Astrocyte of the cerebellum (primary cell): ENCODE measurements at regions not wholly inside any gene's neighbourhood (a gene's known extent, or its start where the extent isn't known, plus 50 kb on each side); places are given as distances from the start of the nearest gene placed in this dataset.

ENCODE experiments used
- DNase-seq: peaks from one replicate; pipeline ENCODE4 v3.0.0-alpha.2; 2011; ENCODE audit warnings: low read depth
- H3K4me3 ChIP-seq: 2 replicates; pipeline ENCODE4 v1.5.1; 2011; ENCODE audit warnings: mild to moderate bottlenecking, low read depth, low read length, moderate library complexity
- in situ Hi-C: cut with HindIII; loops from 2 replicates; pipeline ENCODE4 v1.10.0; 2017; ENCODE audit warnings: low sequenced_read_pairs
- TF ChIP-seq, protein P1 (sequence below): IDR thresholded peaks from 2 replicates; pipeline ENCODE4 v1.5.1; 2012; ENCODE audit warnings: low read length, low read depth, moderate library complexity, mild to moderate bottlenecking; ENCODE audit errors: missing control alignments

DNA sequence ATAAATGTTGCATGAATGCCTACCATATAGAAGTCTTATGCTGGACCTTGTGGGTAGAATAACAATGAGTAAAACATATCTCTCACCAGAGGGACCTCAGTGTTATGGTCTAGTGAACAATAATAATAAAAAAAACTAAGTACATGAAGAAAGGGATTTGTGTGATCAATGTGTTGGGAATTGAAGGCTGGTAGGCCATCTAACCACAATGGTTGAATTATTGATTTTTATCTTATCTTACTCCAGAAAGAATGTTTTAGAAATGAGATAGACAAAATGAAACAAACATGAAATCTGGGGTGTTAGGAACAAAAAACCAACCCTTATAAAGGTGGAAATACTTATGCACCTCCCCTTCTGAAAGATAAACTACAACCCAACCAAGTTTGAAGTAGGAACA, 243.9 kb upstream of the LRIG3 start:
- DNase-seq: no peak
- in situ Hi-C loops: no loop called here
- H3K4me3 ChIP-seq: no peak overlapping the region
- TF ChIP-seq, protein P1, sequence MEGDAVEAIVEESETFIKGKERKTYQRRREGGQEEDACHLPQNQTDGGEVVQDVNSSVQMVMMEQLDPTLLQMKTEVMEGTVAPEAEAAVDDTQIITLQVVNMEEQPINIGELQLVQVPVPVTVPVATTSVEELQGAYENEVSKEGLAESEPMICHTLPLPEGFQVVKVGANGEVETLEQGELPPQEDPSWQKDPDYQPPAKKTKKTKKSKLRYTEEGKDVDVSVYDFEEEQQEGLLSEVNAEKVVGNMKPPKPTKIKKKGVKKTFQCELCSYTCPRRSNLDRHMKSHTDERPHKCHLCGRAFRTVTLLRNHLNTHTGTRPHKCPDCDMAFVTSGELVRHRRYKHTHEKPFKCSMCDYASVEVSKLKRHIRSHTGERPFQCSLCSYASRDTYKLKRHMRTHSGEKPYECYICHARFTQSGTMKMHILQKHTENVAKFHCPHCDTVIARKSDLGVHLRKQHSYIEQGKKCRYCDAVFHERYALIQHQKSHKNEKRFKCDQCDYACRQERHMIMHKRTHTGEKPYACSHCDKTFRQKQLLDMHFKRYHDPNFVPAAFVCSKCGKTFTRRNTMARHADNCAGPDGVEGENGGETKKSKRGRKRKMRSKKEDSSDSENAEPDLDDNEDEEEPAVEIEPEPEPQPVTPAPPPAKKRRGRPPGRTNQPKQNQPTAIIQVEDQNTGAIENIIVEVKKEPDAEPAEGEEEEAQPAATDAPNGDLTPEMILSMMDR: no peak

DNA sequence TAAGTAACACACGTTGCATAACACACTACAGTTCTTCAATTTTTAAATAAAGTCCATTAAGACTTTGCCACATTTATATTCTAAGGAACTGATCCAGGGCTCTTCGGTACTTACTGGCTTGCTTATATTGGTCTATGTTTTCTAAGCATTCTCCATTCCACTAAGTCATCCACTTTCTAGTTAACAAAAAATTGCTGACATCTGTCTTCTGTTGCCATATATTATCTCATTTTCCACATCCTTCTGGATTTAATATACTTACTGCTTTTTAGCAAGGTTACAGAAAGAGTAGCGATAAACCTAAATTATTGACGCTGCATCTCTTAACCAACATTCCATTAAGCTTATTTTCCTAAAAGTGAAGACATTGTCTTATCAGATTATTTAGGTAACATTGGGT, 238.4 kb upstream of the LRIG3 start:
- TF ChIP-seq, protein P1: no peak
- DNase-seq: no peak
- in situ Hi-C loops: no loop called here
- H3K4me3 ChIP-seq: no peak overlapping the region

DNA sequence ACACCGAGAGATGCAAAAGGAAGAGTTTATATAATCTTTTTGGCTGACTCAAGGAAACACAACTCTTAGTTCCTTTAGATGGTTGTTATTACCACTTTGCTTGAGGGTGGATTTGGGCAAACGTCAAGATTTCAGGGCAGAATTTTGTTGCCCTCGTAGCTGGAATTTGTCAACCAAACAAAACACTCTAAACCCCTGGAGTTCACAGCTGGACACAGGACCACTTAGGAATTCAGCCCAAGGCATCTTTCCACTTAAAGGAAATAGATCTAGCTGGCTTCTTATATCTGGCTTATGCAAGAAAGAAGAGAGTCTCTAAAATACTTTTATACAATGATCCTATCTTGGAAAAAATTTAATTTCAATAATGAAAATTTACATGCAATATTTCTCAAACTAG, 237.8 kb upstream of the LRIG3 start:
- H3K4me3 ChIP-seq: no peak overlapping the region
- in situ Hi-C loops: no loop called here
- no peak for DNase-seq
- TF ChIP-seq, protein P1: no peak

GRCh38 chr12:59155448-59155847, 235.1 kb upstream of the LRIG3 start:
- H3K4me3 ChIP-seq: no peak overlapping the region
- in situ Hi-C loops: no loop called here
- DNase-seq: no peak
- TF ChIP-seq, protein P1: no peak

GRCh38 chr12:59151243-59151642, 230.9 kb upstream of the LRIG3 start:
- no peak overlapping the region for H3K4me3 ChIP-seq
- no peak for DNase-seq
- TF ChIP-seq, protein P1: no peak
- in situ Hi-C loops: no loop called here

DNA sequence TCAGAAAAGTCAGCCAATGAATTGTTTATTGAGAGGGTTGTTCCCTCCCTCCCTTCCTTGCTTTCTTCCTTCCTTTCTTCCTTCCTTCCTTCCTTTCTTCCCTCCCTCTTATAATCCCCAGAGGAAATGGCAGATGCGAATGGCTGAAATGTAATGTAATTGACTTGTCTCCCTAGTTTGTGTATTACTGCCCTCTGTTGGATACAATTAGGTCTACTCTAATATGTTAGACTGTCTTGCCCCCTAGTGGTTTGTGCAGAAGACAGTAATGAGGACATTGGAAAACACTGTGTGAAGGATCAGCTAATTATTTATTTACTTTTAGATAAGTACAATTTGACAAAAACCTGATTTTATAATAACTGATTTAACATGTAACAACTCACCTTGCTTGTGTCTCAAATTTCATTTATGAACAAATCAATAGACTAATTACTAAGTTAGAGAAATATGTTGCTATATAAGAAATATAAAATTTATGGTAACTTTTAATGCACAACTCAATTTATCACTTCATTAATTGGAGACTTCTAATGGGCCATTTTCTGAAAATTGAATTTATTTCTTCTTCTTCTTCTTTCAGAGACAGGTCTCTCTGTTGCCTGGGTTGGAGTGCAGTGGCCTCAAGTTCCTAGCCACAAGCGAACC, 229.8 kb upstream of the LRIG3 start:
- H3K4me3 ChIP-seq: no peak overlapping the region
- in situ Hi-C loops: no loop called here
- TF ChIP-seq, protein P1: peak; percentile 82
- DNase-seq: peak; percentile 69
